ENCODE measurements at regions not wholly inside any gene's neighbourhood (a gene's known extent, or its start where the extent isn't known, plus 50 kb on each side); places are given as distances from the start of the nearest gene placed in this dataset.
A peak's percentile ranks its signal among the peaks of the same experiment; 100 is the strongest.

GRCh38 chr9:90508940-90509339 is 133.7 kb downstream of the DIRAS2 start:
- H3K27me3 ChIP-seq = no peaks in the 10 kb centered on the region
- no peaks in the 10 kb centered on the region for H3K36me3 ChIP-seq
- H3K4me1 ChIP-seq (ENCODE audit: low read depth) = no peaks in the 10 kb centered on the region
- no peak overlapping the region for H3K4me3 ChIP-seq
- no peak for TF ChIP-seq CTCF (IDR thresholded peaks at IDR 0.05; ENCODE audit: low read depth, low read length)
- peak in 1 of 2 donors; percentile 12 for DNase-seq (ENCODE audit: low read depth in 1 of 2, low spot score in 1 of 2)
- no peaks in the 10 kb centered on the region for H3K9me3 ChIP-seq (ENCODE audit: low read depth)
- H3K27ac ChIP-seq = no peak overlapping the region

- no peak for TF ChIP-seq CTCF (IDR thresholded peaks at IDR 0.05; ENCODE audit: low read depth, low read length)
- Histone ChIP-seq H3K9me3 (ENCODE audit: low read depth) (no peaks in the 10 kb centered on the region), H3K36me3 (no peaks in the 10 kb centered on the region), H3K27ac (no peak overlapping the region), H3K4me1 (ENCODE audit: low read depth) (no peaks in the 10 kb centered on the region), H3K4me3 (no peak overlapping the region), H3K27me3 (no peaks in the 10 kb centered on the region)
- no peak for DNase-seq (ENCODE audit: low read depth in 1 of 2, low spot score in 1 of 2)
Measured at GRCh38 chr9:90511711-90512110, 130.9 kb downstream of the DIRAS2 start.

DNA sequence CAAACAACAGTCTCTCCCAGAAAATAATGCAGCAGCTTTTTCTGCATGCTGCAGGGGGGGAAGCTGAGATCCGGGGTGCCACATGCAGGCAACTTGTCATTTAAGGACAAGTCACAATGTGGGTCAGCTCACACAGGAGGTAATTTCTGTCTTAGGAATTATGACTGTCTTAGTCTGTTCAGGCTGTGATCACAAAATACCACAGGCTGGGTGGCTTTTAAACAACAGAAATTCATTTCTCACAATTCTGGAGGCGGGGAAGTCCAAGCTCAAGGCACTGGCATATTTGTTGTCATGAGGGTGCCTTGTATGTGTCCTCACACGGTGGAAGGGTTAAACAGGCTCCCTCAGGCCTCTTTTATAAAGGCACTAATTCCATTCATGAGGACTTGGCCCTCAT is 127.7 kb downstream of the DIRAS2 start:
- DNase-seq (ENCODE audit: low read depth in 1 of 2, low spot score in 1 of 2) = no peak
- no peak overlapping the region for H3K27ac ChIP-seq
- H3K4me3 ChIP-seq = no peak overlapping the region
- H3K4me1 ChIP-seq (ENCODE audit: low read depth) = no peaks in the 10 kb centered on the region
- H3K36me3 ChIP-seq = no peaks in the 10 kb centered on the region
- H3K27me3 ChIP-seq = no peaks in the 10 kb centered on the region
- TF ChIP-seq CTCF (IDR thresholded peaks at IDR 0.05; ENCODE audit: low read depth, low read length) = no peak
- H3K9me3 ChIP-seq (ENCODE audit: low read depth) = no peaks in the 10 kb centered on the region

- no peak overlapping the region for H3K4me3 ChIP-seq
- H3K27me3 ChIP-seq = no peaks in the 10 kb centered on the region
- no peak for TF ChIP-seq CTCF (IDR thresholded peaks at IDR 0.05; ENCODE audit: low read depth, low read length)
- no peak for DNase-seq (ENCODE audit: low read depth in 1 of 2, low spot score in 1 of 2)
- no peaks in the 10 kb centered on the region for H3K36me3 ChIP-seq
- no peaks in the 10 kb centered on the region for H3K9me3 ChIP-seq (ENCODE audit: low read depth)
- no peak overlapping the region for H3K27ac ChIP-seq
- H3K4me1 ChIP-seq (ENCODE audit: low read depth) = no peaks in the 10 kb centered on the region
Measured at GRCh38 chr9:90515510-90515909, 127.1 kb downstream of the DIRAS2 start.

DNA sequence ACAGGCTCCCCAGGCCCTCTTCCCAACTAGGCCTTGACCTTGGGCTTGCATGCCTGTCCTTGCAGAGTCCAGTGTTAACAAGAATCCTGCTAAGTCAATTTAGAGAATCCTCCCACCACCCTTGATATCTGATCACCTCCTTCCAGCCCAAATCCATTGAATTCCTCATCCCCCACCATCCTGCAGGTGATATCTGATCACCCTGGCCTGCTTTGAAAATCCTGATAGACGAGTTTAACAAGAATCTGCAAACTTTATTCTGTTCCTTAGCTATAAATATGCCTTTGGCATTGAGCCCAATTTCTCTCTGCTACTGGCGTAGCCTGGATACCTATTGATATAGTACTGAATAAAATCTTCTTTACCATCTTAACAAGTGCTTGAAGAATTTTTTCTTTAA is 125.5 kb downstream of the DIRAS2 start:
- no peaks in the 10 kb centered on the region for H3K9me3 ChIP-seq (ENCODE audit: low read depth)
- H3K4me3 ChIP-seq = no peak overlapping the region
- H3K36me3 ChIP-seq = no peaks in the 10 kb centered on the region
- H3K27ac ChIP-seq = no peak overlapping the region
- TF ChIP-seq CTCF (IDR thresholded peaks at IDR 0.05; ENCODE audit: low read depth, low read length) = no peak
- no peaks in the 10 kb centered on the region for H3K27me3 ChIP-seq
- no peaks in the 10 kb centered on the region for H3K4me1 ChIP-seq (ENCODE audit: low read depth)
- DNase-seq (ENCODE audit: low read depth in 1 of 2, low spot score in 1 of 2) = peak in 1 of 2 donors; percentile 7

Data from cardiac muscle cell (in vitro differentiated cells and primary cell).